GM19468 (cell line): ENCODE measurements at regions not wholly inside any gene's neighbourhood (a gene's known extent, or its start where the extent isn't known, plus 50 kb on each side); places are given as distances from the start of the nearest gene placed in this dataset.
"Not testable (repeated sequence)": the region's sequence is repeated elsewhere in the genome, so short reads cannot be mapped to it uniquely, and the experiment has no call there.

Experiments used
- ATAC-seq: cut with Tn5 transposase; IDR thresholded peaks from one replicate; pipeline ENCODE4 v1.9.1; 2021; ENCODE audit warnings: mild to moderate bottlenecking, moderate library complexity, moderate number of reproducible peaks; ENCODE audit not compliant: unreplicated experiment; ENCODE audit errors: extremely low read depth

DNA sequence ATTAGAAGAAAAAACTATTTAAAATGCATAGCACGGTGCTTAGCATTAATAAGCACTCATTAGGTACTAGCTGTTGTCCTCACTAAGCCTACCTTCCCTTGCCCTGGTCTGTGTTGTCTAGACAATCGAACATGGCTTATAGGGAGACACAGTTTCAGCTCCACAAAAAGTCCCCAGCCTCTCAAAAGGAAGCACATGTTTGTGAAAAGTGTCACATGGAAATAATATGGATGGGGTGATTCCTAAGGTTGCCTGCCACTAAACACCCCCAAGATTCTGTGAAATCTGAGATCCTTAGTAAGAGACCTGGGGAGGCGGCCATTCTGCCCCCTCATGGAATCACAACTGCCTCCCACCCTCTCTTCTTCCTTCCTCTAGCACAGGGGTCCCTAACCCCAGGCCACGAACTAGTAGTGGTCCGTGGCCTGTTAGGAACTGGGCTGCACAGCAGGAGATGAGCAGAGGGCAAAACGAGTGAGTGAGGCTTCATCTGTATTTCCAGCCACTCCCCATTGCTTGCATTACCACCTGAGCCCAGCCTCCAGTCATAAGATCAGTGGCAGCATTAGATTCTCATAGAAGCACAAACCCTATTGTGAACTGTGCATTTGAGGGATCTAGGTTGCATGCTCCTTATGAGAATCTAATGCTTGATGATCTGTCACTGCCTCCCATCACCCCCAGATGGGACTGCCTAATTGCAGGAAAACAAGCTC lies 59.6 kb upstream of the NDUFV2 start:
- ATAC-seq: no peak

DNA sequence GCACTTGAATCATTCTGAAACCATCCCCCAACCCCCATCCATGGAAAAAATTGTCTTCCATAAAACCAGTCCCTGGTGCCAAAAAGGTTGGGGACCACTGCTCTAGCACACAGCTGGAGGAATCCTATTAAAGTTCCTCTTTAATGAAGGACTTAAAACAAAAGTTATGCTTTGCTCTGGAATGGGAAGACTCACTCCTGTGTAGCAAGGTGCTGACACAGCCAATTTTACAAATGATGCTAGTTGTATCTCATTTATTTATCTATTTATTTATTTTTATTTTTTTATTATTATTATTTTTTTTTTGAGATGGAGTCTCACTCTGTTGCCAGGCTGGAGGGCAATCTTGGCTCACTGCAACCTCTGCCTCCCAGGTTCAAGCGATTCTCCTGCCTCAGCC lies 58.9 kb upstream of the NDUFV2 start:
- ATAC-seq: no peak

DNA sequence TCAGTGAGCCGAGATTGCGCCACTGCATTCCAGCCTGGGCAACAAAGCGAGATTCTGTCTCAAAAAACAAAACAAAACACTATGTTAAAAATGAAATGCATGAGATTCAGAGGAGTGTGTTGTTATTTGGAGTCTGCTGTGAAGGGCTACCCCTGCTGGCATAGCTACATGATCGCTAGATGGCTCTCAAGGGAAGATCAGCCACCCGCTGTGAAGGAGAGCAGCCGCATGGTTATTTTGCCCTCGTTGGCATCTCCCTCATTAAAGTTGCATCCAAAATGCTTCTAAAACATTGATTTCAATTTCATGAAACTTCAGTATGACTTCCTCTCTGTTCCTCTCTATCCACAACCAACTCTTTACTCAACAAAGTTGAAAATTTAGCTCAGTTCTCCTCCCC lies 54.8 kb upstream of the NDUFV2 start:
- no peak for ATAC-seq

DNA sequence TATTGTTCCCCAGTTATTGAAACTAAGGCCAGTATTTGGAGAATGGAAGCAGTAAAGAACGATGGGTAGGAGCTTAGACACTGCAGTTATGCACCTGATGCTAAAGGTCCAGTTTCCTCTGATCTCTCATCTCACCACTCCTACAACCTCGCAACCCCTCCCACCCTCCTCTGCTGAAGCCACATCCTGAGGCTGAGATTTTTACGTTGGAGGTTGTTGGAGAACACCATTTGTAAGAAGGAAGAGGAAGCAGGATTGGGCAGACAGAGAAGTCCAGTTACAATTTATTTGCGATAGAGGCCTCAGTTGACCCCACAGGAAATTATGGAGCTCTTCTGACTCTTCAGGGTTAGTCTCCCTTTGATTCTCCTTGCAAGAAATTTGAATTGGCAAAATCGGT lies 54.3 kb upstream of the NDUFV2 start:
- ATAC-seq: no peak

DNA sequence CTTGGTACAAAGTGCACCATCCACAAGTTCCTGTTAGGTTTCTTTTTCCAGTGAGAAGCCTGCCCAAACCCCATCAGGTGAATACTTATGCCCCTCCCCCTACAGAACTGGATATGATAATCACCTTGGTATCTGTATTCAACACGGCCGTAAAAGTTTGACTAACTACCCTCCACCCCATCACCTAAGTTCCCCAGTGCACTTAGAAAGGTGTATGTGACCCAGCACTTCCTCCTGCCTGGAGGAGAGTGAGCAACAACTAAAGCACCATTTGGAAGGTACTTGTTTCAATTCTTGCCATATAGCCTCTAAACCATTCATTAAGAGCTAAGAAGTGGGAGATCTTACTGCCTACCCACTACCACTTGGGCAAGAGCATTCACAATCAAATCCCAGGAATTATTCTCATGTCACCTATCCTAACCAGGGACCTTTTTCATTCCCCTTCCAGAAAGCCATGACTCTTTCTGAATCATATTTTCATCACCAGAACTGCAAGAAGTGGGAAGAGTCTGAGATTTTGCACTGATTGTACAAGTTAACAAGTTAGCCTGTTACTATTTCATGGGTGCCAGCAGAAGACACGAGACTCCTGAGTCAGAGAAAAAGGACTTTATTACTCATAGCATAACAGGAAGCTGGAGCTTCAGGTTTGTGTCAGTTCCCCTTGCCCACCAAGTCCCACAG lies 53.5 kb upstream of the NDUFV2 start:
- no peak for ATAC-seq

DNA sequence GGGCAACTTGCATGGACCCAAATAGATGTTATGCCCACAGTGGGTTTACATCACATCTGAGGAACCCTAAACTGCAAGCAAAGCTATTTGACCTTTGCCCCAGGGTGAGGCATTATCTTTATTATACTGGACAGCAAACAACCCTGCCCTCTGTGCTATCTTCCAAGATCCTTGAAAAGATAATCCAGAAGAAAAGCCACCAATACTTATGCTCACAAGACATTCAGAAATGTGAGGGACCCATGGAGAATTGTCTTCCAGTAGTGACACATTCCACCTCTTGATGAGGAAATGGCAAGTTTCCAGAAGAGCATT lies 53.0 kb upstream of the NDUFV2 start:
- no peak for ATAC-seq

DNA sequence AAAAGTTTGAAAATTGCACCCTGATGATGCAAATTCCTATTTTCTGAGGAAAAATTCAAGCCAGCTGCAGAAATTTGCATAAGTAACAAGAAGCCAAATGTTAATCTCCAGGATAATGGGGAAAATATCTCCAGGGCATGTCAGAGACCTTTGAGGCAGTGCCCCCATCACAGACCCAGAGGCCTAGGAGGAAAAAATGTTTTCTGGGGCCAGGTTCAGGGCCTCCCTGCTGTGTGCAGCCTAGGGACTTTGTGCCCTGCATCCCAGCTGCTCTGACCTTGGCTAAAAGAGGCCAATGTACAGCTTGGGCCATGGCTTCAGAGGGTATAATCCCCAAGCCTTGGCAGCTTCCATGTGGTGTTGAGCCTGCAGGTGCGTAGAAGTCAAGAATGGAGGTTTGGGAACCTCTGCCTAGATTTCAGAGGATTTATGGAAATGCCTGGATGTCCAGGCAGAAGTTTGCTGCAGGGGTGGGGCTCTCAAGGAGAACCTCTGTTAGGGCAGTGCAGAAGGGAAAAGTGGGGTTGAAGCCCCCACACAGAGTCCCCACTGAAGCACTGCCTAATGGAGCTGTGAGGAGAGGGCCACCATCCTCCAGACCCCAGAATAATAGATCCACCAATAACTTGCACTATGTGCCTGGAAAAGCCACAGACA lies 51.7 kb upstream of the NDUFV2 start:
- ATAC-seq: not testable (repeated sequence)
